AG09319 (cell line): ENCODE measurements at regions not wholly inside any gene's neighbourhood (a gene's known extent, or its start where the extent isn't known, plus 50 kb on each side); places are given as distances from the start of the nearest gene placed in this dataset.

Experiments
- DNase-seq: peaks from one replicate; pipeline ENCODE4 v3.0.0-alpha.2; 2010; ENCODE audit warnings: low read depth; ENCODE audit errors: extremely low read depth
- TF ChIP-seq, protein P1 (sequence below): IDR thresholded peaks from 2 replicates; pipeline ENCODE4 v1.5.1; 2011; ENCODE audit warnings: low read depth, mild to moderate bottlenecking, inconsistent platforms, low read length, moderate library complexity

DNA sequence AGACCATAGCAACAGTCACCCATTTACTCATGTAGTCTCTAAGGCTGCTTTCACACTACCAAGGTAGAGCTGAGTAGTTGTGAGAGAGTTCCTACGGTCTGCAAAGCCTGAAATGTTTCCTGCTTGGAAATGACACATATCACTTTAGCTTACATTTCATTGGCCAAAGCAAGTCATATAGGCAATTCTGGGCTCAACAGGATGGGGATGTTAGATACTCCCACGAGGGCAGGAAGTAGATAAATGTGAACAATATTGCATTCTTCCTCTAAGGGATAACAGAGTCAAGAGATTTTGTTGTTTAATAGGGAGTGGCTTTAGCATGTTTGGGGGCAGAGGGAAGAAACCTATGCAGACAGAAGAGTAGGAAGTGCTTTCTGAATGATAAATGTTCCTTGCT is 355.6 kb upstream of the THRB start:
- TF ChIP-seq, protein P1, sequence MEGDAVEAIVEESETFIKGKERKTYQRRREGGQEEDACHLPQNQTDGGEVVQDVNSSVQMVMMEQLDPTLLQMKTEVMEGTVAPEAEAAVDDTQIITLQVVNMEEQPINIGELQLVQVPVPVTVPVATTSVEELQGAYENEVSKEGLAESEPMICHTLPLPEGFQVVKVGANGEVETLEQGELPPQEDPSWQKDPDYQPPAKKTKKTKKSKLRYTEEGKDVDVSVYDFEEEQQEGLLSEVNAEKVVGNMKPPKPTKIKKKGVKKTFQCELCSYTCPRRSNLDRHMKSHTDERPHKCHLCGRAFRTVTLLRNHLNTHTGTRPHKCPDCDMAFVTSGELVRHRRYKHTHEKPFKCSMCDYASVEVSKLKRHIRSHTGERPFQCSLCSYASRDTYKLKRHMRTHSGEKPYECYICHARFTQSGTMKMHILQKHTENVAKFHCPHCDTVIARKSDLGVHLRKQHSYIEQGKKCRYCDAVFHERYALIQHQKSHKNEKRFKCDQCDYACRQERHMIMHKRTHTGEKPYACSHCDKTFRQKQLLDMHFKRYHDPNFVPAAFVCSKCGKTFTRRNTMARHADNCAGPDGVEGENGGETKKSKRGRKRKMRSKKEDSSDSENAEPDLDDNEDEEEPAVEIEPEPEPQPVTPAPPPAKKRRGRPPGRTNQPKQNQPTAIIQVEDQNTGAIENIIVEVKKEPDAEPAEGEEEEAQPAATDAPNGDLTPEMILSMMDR: no peak
- DNase-seq: no peak

DNA sequence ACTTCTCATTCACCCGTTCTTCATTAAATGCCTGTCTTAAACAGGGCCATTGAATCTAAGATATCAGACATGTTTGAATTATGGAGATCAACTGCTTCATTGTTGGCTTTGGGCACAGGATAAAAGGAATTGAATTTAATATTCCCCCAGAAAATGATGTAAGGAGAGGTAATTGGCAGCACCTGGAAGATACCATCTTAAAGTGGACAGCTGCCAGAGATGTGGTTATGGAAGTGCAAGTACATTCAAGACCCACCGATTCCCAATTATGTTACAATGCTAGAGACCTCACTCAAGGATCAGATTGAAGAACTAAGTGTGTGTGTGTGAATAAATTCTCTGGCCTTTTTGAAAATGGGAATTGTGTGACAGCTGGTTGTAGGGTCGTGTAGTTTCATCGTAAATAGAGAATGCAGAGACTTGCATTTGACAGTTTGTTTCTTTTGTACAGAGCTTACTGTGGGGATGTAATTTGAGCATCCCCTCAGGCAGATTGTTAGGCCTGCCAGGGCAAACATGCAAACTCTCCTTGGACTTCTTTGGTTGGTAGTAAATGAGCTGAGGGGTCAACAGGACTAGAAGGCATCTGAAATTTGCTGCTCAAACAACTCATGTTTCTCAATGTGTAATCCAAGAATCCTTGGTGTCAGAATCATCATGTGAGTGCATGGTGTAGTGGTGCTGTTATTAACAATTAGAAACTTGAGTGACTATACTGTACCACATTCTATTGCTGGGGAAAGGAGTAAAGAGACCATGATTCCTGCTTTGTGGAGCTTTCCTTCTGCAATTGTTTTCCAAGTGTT is 359.2 kb upstream of the THRB start:
- no peak for DNase-seq

DNA sequence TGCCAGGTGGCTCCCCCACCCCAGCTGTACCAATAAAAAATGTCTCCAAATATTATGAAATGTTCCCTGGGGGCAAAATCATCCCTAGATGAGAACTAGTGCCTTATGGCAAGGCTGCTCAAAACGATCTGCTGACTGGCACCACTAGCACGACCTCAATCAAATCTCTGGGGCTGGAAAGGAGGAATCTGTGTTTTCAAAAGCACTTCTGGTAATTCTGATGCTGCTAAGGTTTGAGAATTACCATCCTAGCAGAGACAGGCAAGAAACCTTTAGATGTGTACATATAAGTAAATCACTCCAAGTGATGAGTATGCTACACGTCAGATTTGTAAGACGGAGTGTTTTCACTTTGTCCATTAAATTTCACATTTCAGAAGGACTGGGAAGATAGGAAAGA is 360.1 kb upstream of the THRB start:
- no peak for DNase-seq
- TF ChIP-seq, protein P1: no peak

More for the DNA sequence above, 359.2 kb upstream of the THRB start:
- TF ChIP-seq, protein P1: no peak

DNA sequence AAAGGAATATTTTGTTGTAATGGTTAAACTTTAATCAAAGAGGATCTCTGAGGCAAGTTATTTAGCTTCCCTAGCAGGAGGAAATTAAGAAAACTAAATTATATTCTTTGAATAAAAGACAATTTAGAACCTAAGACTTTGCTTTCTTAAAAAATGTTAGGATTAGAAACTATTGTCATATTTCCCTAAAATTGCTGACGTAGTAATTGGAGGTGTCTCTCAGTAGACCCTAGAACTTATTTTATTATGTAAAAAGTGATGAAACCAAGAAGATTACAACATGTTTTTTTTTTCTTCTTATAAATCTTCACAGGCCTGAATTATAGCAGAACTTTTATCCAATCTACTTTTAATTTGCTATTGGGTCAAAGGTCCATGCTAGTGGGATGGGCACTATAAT is 363.3 kb upstream of the THRB start:
- DNase-seq: no peak
- TF ChIP-seq, protein P1: no peak

DNA sequence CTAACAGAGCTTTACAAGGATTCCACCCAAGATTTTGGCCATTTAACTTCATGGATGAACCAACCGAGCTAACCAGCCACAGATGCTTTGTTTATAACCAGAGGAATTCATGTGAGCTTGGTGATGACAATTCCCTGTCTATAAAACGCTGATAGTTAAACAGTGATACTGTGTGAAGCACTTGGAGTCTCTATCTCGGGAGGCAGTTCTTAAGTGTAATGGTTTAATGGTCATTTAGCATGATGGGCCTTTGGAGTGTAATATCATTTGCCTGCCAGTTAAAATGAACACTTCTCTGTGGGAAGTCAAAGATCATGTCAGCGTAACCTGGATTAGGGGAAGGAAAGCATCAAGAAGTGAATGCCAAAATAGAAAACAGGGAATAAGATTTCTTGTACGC is 368.6 kb upstream of the THRB start:
- no peak for DNase-seq
- TF ChIP-seq, protein P1: no peak

DNA sequence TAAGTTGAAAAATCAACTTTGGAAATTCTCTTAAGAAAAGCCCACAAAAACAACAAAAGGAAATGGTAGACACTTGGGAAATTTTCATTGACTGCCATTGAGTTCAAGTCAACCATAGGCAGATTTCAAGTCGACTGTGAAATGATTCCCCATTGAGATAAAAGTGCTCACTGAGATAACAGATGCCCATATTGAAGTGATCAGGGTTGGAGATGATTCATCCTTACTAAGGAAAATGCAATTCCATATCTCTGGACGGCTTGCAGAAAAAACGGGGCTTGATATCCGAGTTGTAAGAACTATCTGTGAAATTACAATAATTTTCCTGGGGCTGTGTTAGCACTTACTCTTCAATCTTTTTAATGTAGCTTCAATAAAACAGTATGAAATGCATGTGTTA is 373.1 kb upstream of the THRB start:
- TF ChIP-seq, protein P1: no peak
- no peak for DNase-seq

DNA sequence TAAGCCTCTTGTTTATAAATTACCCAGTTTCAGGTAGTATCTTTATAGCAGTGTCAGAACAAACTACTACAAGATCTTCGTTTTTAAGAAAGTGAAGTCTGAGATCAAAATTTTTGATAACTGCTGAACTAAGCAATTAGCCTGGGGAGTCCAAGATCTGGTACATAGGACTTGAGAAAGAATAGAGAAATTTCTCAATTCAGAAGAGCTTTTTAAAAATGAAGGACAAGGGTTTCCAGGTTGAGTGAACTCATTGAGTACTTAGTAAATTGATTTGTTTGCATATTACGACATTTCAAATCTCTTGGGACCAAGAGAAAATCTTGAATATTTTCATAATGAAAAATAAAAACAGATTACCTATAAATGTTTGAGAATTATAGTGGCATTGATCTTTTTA is 386.6 kb upstream of the THRB start:
- DNase-seq: no peak
- TF ChIP-seq, protein P1: no peak
